Retinal pigment epithelial cell (primary cell): ENCODE measurements at regions not wholly inside any gene's neighbourhood (a gene's known extent, or its start where the extent isn't known, plus 50 kb on each side); places are given as distances from the start of the nearest gene placed in this dataset.

Experiments used
- DNase-seq: peaks from one replicate; pipeline ENCODE4 v3.0.0-alpha.2; 2010; ENCODE audit warnings: low read depth
- H3K4me3 ChIP-seq: 2 replicates; pipeline ENCODE4 v1.5.1; 2011; ENCODE audit warnings: mild to moderate bottlenecking, low read length, control low read depth, moderate library complexity
- CTCF ChIP-seq: conservative IDR thresholded peaks from 2 replicates; pipeline ENCODE4 v1.5.1; 2011; ENCODE audit warnings: low read depth, low read length, control low read depth, inconsistent platforms

- no peak overlapping the region for H3K4me3 ChIP-seq
- TF ChIP-seq CTCF = no peak
- no peak for DNase-seq
These were observed 207.0 kb upstream of the COX10 start for GRCh38 chr17:13862346-13862745.

- TF ChIP-seq CTCF = no peak
- no peak for DNase-seq
- no peak overlapping the region for H3K4me3 ChIP-seq
These were observed 205.9 kb upstream of the COX10 start for GRCh38 chr17:13863436-13863835.

GRCh38 chr17:13864521-13864920, 204.8 kb upstream of the COX10 start:
- no peak overlapping the region for H3K4me3 ChIP-seq
- no peak for DNase-seq

GRCh38 chr17:13865650-13866049, 203.7 kb upstream of the COX10 start:
- no peak overlapping the region for H3K4me3 ChIP-seq
- DNase-seq = no peak
- TF ChIP-seq CTCF = no peak

More at GRCh38 chr17:13864521-13864920, 204.8 kb upstream of the COX10 start:
- no peak for TF ChIP-seq CTCF

- DNase-seq = no peak
- TF ChIP-seq CTCF = no peak
- no peak overlapping the region for H3K4me3 ChIP-seq
These were observed 199.9 kb upstream of the COX10 start for GRCh38 chr17:13869331-13869940.

- H3K4me3 ChIP-seq = no peak overlapping the region
- DNase-seq = no peak
- TF ChIP-seq CTCF = no peak
These were observed 198.0 kb upstream of the COX10 start for GRCh38 chr17:13871261-13871660.

- no peak for TF ChIP-seq CTCF
- DNase-seq = no peak
- H3K4me3 ChIP-seq = no peak overlapping the region
These were observed 195.2 kb upstream of the COX10 start for GRCh38 chr17:13874134-13874533.
